GM12878 (cell line): ENCODE measurements at regions not wholly inside any gene's neighbourhood (a gene's known extent, or its start where the extent isn't known, plus 50 kb on each side); places are given as distances from the start of the nearest gene placed in this dataset.

Experiments used
- ATAC-seq: fragments of 200-7000 bp; cut with Tn5 transposase; 3 replicates; pipeline ENCODE4 v1.9.1; 2020; ENCODE audit warnings: mild to moderate bottlenecking, moderate library complexity
- BruUV-seq: library from RNA; stranded (reverse); fragments of 400-500 nt; replicated peaks from 2 replicates; lab custom pipeline; 2021; lab: Mats Ljungman, UMichigan
- CTCF ChIA-PET: fragments of 300-600 bp; sonication (Branson Sonifier 250); formaldehyde crosslinking; extraction: SDS; loops from one replicate; lab custom pipeline; 2021; ENCODE audit warnings: inconsistent platforms; lab: Yijun Ruan, JAX
- POLR2A ChIA-PET: fragments of 350-600 bp; formaldehyde crosslinking; extraction: SDS; loops from one replicate; lab custom pipeline; 2021; ENCODE audit warnings: inconsistent platforms; lab: Charles Lee
- RAD21 ChIA-PET: fragments of 300-600 bp; sonication (Branson Sonifier 250); formaldehyde crosslinking; loops from one replicate; lab custom pipeline; 2023; ENCODE audit warnings: antibody characterized with exemption; ENCODE audit not compliant: unreplicated experiment; lab: Charles Lee
- SMC1A ChIA-PET: fragments of 300-600 bp; sonication (Branson Sonifier 250); formaldehyde crosslinking; loops from one replicate; lab custom pipeline; 2023; ENCODE audit not compliant: unreplicated experiment, uncharacterized antibody; lab: Charles Lee
- DNase-seq: peaks from one replicate; pipeline ENCODE4 v3.0.0-alpha.2; 2011; ENCODE audit warnings: low read depth, low spot score
- FAIRE-seq: peaks from 3 replicates; lab custom pipeline; 2011; peaks lifted over from hg19 to GRCh38; lab: Jason Lieb, UNC
- H2AFZ ChIP-seq: 2 replicates; pipeline ENCODE4 v1.6.0; 2011; ENCODE audit warnings: low read depth, low read length, control low read depth; ENCODE audit not compliant: control insufficient read depth
- H3K27ac ChIP-seq: 2 replicates; pipeline ENCODE4 v1.5.1; 2011; ENCODE audit warnings: control low read depth; ENCODE audit not compliant: control insufficient read depth, insufficient read depth
- H3K27me3 ChIP-seq, 2 experiments: replicated peaks in 1 of 2; 2 replicates each; pipeline versions ENCODE4 v1.6.0 to v1.6.1; 2011; ENCODE audit warnings: low read length in 1 of 2; ENCODE audit not compliant: control insufficient read depth in 2 of 2, insufficient read depth in 2 of 2
- H3K36me3 ChIP-seq, 2 experiments: 2 replicates each; pipeline ENCODE4 v1.5.1; 2011; ENCODE audit warnings: low read length in 1 of 2; ENCODE audit not compliant: control insufficient read depth in 2 of 2, insufficient read depth in 2 of 2
- H3K4me1 ChIP-seq: 2 replicates; pipeline ENCODE4 v1.6.1; 2011; ENCODE audit warnings: mild to moderate bottlenecking, low read length, moderate library complexity, mixed read lengths; ENCODE audit not compliant: control insufficient read depth, insufficient read depth
- H3K4me2 ChIP-seq: 2 replicates; pipeline ENCODE4 v1.6.0; 2011; ENCODE audit warnings: control low read depth; ENCODE audit not compliant: control insufficient read depth, insufficient read depth
- H3K4me3 ChIP-seq: fragments of 200-600 bp; sonication (generic); 2 replicates; pipeline ENCODE4 v1.5.1; 2016
- H3K79me2 ChIP-seq: 2 replicates; pipeline ENCODE4 v1.6.0; 2011; ENCODE audit warnings: low read length; ENCODE audit not compliant: control insufficient read depth, insufficient read depth
- H3K9ac ChIP-seq: 2 replicates; pipeline ENCODE4 v1.8.0; 2011; ENCODE audit warnings: low read length, control low read depth, mixed read lengths; ENCODE audit not compliant: control insufficient read depth, insufficient read depth
- H3K9me3 ChIP-seq: replicated peaks from 3 replicates; pipeline ENCODE4 v1.5.1; 2011; ENCODE audit warnings: mild to moderate bottlenecking, low read length; ENCODE audit not compliant: control insufficient read depth, insufficient read depth
- H4K20me1 ChIP-seq: 2 replicates; pipeline ENCODE4 v1.6.0; 2011; ENCODE audit not compliant: control insufficient read depth, insufficient read depth
- CBX5 ChIP-seq: sonication (generic); IDR thresholded peaks from 2 replicates; pipeline ENCODE4 v1.6.1; 2016; ENCODE audit warnings: low read depth, moderate library complexity, mild to moderate bottlenecking, inconsistent platforms
- GATAD2B ChIP-seq: fragments of 450-650 bp; conservative IDR thresholded peaks from 2 replicates; pipeline ENCODE4 v1.6.1; 2017; ENCODE audit warnings: low read depth, mild to moderate bottlenecking, moderate library complexity
- MAX ChIP-seq: IDR thresholded peaks from 2 replicates; pipeline ENCODE4 v1.6.1; 2012; ENCODE audit warnings: low read depth, low read length, improper control_type of control experiment
- SMAD1 ChIP-seq: fragments of 450-650 bp; IDR thresholded peaks from 2 replicates; pipeline ENCODE4 v1.6.1; 2018; ENCODE audit warnings: mild to moderate bottlenecking, low read depth; ENCODE audit not compliant: partially characterized antibody
- YY1 ChIP-seq: IDR thresholded peaks from 2 replicates; pipeline ENCODE4 v1.6.1; 2011; ENCODE audit warnings: low read depth, mild to moderate bottlenecking, low read length
- WGBS: methylation state at CpG from one replicate; pipeline ENCODE4 v1.1.6; 2016; ENCODE audit warnings: low lambda C conversion rate; ENCODE audit not compliant: insufficient replicate concordance, insufficient coverage; ENCODE audit errors: missing lambda C conversion rate; 5-methylcytosine and 5-hydroxymethylcytosine counted together
- in situ Hi-C: fragments of 300-500 bp; cut with MboI; formaldehyde crosslinking; loops from 9 replicates; pipeline ENCODE4 v1.14.3; 2018; ENCODE audit warnings: mixed read lengths
- intact Hi-C: fragments of 100-400 bp; cut with micrococcal nuclease; formaldehyde crosslinking; loops from one replicate; pipeline ENCODE4 v1.14.2; 2022; ENCODE audit not compliant: unreplicated experiment
- TF ChIP-seq, protein P1 (sequence below): IDR thresholded peaks from 2 replicates; pipeline ENCODE4 v1.6.1; 2012; ENCODE audit warnings: low read depth, low read length, improper control_type of control experiment

DNA sequence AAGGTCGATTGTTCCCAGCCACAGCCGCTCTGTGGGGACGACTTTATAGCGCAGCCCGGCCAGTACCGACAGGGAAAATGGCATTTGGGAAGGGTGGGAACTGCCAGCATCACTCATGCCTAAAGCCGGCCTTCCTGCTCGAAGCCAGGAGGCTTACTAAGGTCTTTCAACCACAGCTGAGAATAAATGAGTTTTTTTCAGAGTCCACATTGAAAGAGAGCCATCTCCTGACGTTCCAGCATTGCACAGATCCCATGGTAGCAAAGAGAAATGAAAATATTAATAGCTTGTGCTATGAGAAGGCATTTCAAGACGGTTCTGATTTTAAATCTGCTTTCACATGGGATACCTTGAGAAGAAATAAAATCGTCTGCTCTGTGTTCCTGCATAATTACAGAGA lies 230.2 kb upstream of the IGF1R start (continued):
- no peak for TF ChIP-seq CBX5
- no peak for TF ChIP-seq YY1
- TF ChIP-seq MAX, result no peak

- DNase-seq (no peak), FAIRE-seq (no peak), ATAC-seq (no peak)
- WGBS, result 5% methylated on average over 4 of the region's 5 CpGs
- in situ Hi-C loops, result no loop called here
- no peaks in the 10 kb centered on the region for H3K36me3 ChIP-seq
- SMC1A ChIA-PET, result interaction anchor here (0.7 kb wide), 1 partner anchor 1533 kb away, joined by 3 read pairs; no protein-coding TSS in a partner anchor
- peaks cover 0 to 6% of the 10 kb centered on the region in 2 experiments; a peak in 3 of 4 replicates for H3K27me3 ChIP-seq
- H3K4me1 ChIP-seq, result no peaks in the 10 kb centered on the region
- BruUV-seq, result no TSS peak
- intact Hi-C loops, result no loop called here
- no peaks in the 10 kb centered on the region for H4K20me1 ChIP-seq
- RAD21 ChIA-PET, result interaction anchor here (0.7 to 2.8 kb wide), 3 partner anchors 107 to 575 kb away, joined by 3 to 15 read pairs (median 3); no protein-coding TSS in a partner anchor
- H3K27ac ChIP-seq, result no peak overlapping the region
- H3K79me2 ChIP-seq, result no peaks in the 10 kb centered on the region
- no peaks in the 10 kb centered on the region for H3K9me3 ChIP-seq
- H2AFZ ChIP-seq, result no peak overlapping the region
- H3K9ac ChIP-seq, result no peak overlapping the region
- POLR2A ChIA-PET, result no interaction called here
- H3K4me3 ChIP-seq, result no peak overlapping the region
- H3K4me2 ChIP-seq, result no peak overlapping the region
- TF ChIP-seq, protein P1, sequence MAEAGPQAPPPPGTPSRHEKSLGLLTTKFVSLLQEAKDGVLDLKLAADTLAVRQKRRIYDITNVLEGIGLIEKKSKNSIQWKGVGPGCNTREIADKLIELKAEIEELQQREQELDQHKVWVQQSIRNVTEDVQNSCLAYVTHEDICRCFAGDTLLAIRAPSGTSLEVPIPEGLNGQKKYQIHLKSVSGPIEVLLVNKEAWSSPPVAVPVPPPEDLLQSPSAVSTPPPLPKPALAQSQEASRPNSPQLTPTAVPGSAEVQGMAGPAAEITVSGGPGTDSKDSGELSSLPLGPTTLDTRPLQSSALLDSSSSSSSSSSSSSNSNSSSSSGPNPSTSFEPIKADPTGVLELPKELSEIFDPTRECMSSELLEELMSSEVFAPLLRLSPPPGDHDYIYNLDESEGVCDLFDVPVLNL, result no peak
- TF ChIP-seq SMAD1 (no peak), GATAD2B (no peak)
- CTCF ChIA-PET, result interaction anchor here (0.6 to 3.5 kb wide), 5 partner anchors 97 to 520 kb away, joined by 3 to 30 read pairs (median 7); no protein-coding TSS in a partner anchor
Observed at GRCh38 chr15:98419173-98419780, 229.1 kb upstream of the IGF1R start.
